GM18505 (cell line): ENCODE measurements at regions not wholly inside any gene's neighbourhood (a gene's known extent, or its start where the extent isn't known, plus 50 kb on each side); places are given as distances from the start of the nearest gene placed in this dataset.

Experiments used
- ATAC-seq: cut with Tn5 transposase; IDR thresholded peaks from one replicate; pipeline ENCODE4 v1.9.1; 2021; ENCODE audit not compliant: unreplicated experiment
- POLR2A ChIP-seq: IDR thresholded peaks from 4 replicates; pipeline ENCODE4 v1.6.1; 2011; ENCODE audit warnings: borderline replicate concordance; ENCODE audit not compliant: insufficient read depth, insufficient read length; ENCODE audit errors: extremely low read depth

DNA sequence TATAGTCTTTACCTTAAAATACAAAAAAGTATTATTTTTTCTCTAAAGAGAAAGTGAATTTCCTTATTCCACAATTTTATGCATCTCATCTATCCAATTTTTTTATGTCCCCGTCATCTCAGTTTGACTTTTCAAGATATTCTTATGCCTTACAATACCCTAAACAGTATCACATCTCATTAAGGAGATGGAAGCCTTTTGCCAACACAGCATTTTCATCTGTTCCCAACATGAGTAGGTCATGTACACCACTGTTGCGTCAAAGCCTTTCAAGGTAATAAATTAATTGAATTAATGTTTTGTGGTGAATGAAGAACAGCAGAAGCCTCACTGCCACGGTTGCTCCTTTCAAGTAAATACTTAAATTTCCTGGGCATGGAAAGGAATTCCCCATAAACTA lies 299.4 kb downstream of the EPHA4 start:
- no peak for TF ChIP-seq POLR2A
- ATAC-seq: no peak

DNA sequence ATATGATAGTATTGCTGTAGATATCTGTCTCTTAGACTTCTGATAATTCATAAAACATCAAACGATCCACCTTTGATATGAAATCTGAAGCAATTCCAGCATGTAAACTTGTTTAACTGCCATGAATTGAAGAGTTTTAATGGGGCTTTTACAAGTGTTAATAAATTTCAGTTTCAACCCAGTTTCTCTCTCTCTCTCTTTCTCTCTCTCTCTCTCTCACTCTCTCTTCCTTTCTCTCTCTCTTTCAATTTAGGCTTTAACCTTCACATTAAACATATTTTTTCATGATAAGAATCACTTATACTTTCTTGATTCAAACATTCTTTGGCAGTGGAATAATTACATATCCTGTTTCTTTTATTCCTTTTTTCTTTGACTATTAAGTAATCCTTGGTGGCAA lies 296.1 kb downstream of the EPHA4 start:
- TF ChIP-seq POLR2A: no peak
- ATAC-seq: no peak

DNA sequence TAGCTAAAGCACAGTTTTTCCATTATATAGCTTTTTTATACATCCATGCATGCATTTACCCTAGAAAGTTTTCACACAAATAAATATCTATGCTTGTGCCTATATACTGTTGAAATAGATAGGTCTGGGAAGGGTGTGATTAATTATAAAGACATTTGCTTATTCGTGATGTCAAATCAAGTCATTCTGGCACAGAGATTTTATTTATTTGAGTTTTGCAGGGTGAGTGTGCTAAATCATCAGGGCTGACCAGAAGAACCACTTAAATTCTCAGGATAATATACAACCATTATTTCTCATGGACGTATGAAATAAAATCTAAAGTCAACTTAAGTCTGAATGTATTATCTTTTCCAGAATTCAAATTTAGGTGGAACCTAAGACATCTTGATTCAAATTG lies 295.5 kb downstream of the EPHA4 start:
- TF ChIP-seq POLR2A: no peak
- ATAC-seq: no peak

DNA sequence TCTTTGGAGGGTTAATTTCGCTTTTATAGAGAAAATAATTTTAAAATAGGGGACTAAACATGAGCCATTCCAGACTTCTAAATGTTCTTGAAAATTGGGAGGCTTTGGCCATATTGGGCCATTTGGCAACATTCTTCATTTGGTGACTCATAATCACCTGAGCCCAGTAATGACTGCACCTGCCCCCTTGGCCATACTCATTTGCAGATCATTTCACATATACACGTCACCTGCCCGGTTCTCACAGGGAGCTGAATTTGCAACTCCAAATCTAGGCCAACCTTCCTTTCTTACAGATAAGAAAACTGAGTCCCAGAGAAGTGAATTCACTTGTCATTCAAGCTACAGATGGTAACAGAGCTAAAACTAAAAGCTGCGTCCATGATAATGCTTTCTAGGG lies 289.7 kb downstream of the EPHA4 start:
- TF ChIP-seq POLR2A: no peak
- ATAC-seq: no peak

DNA sequence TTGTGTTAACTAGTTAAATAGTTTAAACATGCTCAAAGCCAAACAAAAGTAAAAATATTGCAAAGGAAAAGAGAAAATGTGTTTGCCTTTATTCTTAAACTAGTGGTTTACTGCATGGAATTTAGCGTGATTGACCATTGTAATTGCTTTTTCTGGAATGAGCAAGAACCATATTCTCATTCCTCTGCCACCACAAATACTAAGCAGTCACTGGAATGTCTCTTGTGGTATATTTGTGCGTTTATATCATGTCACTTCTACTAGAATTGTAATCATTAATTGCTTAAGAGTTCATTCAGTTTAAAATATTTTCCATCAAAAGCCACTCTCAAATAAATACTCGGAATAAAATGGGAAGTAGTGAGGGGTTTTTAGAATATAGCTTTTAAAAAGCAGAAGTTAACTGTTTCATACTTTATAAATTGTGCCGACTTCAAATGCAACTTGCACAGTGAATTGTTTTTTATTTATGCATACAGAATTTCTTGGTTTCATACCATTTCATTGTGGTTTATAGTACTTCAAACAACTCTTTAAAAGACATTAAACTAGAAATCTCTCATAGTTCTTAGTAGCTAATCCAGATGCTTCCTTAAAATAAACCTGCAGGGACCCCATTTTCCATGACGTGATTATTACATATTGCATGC lies 288.1 kb downstream of the EPHA4 start:
- no peak for ATAC-seq
- no peak for TF ChIP-seq POLR2A

DNA sequence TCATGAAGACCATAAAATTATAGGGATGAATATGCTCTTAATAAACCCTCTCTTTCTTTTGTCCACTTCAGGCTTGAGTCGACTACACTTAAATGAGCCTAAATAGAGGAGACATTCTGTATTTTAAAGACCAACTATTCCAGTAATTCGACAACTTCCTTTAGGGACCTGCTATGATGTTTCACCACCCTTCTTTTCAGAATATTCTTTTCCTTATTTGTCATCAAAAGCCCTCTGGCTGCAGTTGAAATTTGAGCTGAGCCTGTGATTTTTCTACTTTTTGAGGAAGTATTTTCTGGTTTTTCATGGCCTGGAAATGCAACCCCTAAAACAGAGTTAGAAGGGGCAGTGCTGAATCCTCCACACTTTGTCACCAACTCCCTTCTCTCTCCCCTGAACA lies 287.0 kb downstream of the EPHA4 start:
- ATAC-seq: no peak
- TF ChIP-seq POLR2A: no peak

DNA sequence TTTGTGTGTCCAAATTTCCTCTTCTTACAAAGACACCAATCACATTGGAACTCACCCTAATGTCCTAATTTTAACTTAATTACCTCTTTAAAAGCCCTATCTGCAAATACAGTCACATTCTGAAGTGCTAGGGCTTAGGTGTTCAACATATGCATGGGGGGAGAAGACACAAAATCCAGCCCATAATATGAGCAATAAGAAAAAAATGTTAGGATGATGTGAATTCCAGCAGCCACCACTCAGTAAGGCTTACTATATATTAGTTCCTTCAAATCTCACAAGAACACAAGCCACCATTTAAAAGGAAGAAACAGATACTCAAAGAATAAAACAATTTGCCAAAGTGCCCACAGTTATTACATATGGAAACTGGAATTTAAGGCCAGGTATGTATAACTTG lies 285.7 kb downstream of the EPHA4 start:
- no peak for TF ChIP-seq POLR2A
- no peak for ATAC-seq

DNA sequence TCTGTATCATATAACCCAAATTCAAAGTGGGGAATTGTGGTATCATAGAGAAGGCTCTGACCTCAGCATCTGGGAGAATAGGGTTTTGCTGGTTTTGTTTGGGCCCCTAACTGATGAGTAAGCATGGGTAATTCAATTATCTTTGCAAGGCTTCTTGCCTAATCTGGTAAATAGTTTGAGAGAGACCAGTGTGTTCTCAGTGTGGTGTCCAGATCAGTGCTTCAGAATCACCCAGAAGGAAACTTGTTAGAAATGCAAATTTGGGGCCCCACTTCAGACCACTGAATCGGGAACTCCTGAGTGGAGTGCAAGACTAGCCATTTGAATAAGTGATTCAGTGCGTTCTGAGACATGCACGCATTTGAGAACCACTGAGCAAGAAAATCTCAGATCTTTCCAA lies 282.7 kb downstream of the EPHA4 start:
- ATAC-seq: no peak

DNA sequence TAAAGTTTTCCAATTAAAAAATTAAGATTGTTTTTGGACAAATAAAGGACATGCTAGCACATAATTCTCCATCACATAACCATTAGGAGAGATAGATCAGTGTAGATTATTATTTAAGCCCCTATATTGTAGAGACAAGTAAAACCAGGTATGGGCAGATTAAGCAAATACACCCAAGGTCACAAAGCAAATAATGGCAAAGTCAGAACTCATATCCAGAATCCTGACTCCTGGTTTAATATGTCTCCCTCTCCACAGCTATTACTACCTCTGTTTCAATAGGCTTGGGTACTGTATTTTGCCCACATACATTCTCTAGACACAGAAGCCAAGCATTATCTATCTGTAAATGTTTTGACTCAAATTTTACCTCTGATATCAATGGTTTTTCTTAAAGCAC lies 282.3 kb downstream of the EPHA4 start:
- TF ChIP-seq POLR2A: no peak
- no peak for ATAC-seq

More for the DNA sequence above, 282.7 kb downstream of the EPHA4 start:
- no peak for TF ChIP-seq POLR2A

DNA sequence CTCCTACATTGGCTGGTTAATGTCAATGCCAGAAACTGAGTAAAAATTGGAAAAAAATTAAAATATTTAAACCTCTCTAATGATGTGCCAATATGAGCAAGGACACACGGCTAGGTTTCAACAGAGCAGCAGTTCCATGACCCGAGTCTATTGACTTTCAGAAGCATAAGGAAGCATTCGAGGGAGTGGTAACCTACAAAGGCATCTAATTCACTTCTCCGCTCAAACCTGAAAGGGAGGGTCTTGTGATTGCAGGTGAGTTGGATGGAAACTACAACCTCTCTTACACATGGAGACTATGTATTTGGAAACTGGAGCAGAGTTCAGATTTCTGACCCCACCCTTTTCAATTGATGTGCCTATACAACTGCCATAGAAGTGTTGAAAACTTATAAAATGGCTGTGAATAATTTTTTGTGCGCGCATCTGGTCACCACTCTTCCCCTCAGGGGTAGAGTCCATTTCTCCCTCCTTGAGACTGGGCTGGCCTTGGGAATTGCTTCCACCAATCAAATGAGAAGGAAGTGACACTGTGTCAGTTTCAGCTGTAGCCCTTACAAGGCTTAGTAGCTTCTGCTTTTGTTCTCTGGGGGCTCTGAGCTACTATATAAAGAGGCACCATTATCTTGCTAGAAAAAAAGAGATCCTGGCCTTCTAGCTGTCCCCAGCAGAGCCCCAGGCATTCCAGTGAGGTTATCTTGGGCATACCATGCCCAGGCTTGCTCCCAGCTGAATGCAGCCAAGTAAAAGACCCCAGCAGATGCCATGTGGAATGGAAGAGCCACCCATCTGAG lies 278.0 kb downstream of the EPHA4 start:
- no peak for TF ChIP-seq POLR2A
- no peak for ATAC-seq

DNA sequence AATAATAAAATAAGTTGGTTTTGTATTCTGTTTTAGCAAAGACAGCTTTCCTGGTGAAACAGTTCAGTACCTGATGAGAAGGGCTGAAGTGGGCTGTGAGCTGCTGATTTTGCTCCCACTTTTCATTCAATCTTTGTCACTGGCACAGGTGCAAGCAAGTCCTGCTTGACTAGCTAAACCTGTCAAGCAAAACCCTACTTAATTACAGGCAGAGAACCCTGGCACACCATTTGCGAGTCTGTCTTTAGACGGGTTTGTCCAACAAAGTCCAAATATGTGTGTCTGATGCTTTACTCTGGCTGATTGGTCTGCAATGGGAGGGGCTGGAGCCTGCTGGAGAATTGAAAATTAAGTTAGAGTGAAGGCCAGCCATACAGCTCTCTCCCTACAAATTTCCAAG lies 267.2 kb downstream of the EPHA4 start:
- TF ChIP-seq POLR2A: no peak
- ATAC-seq: no peak

DNA sequence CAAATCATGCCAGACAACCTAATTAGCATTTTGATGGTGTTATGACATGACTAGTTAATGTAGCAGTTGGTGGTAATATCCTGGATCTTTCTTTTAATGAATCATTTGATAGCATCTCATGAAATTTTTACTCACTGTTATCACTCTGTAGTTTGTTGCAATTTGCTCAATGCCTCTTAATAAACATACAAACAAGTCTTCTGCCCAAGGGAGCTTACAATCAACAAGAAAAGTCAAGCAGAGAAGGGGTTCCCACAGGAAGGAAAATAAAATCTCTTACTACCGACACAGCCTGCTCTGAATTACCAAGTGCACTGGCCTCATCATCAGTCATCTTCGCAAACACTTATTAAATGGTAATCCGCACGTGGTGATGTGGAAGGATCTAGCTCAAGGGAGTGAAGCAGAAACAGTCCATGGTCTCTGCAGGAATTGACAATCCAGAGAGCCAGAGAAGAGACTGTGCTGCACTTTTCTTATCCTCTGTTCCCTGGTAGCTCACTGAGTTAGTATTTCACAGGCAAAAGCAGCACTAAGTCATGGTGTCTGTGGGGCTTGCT lies 263.5 kb downstream of the EPHA4 start:
- no peak for TF ChIP-seq POLR2A
- ATAC-seq: no peak

DNA sequence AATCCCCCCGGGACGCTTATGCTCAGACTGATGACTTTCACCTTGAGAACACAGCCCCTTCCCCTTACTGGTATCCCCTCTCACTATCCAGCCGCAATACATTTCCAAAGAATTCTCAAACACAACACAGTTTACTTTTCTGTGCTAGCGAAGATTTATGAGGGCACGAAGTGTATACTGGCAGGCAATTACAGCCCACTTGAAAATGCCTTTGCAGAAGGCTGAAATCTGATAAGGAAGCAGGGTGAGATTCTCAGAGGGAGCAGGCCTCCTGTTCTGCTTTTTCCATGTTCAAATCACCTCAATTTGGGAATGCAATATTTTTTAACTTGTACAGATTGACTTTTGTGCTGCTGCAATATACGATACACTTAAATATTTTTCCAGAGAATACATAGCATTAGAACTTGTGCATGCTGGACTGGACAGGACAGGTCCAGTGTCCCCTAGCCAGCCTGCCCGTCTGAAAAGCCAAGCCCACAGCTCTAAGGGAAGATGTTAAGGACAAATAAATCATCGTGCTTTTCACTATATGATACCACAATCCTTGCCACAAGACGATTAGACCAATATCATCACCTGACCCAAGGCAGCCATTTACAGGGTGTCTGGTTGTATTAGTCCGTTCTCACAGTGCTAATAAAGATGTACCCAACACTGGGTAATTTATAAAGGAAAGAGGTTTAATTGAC lies 262.1 kb downstream of the EPHA4 start:
- TF ChIP-seq POLR2A: no peak
- no peak for ATAC-seq
